Panc1 (cell line): ENCODE measurements at regions not wholly inside any gene's neighbourhood (a gene's known extent, or its start where the extent isn't known, plus 50 kb on each side); places are given as distances from the start of the nearest gene placed in this dataset.

Source experiments
- ATAC-seq: fragments of 200-7000 bp; cut with Tn5 transposase; 2 replicates; pipeline ENCODE4 v1.9.1; 2020; ENCODE audit warnings: mild to moderate bottlenecking, moderate library complexity
- BruUV-seq: library from RNA; stranded (reverse); fragments of 400-500 nt; replicated peaks from 2 replicates; lab custom pipeline; 2021; lab: Mats Ljungman, UMichigan
- CTCF ChIA-PET: fragments of 300-600 bp; sonication (Branson Sonifier 250); formaldehyde crosslinking; loops from one replicate; lab custom pipeline; 2022; ENCODE audit warnings: antibody characterized with exemption; lab: Charles Lee
- POLR2A ChIA-PET: fragments of 300-600 bp; sonication (Branson Sonifier 250); formaldehyde crosslinking; loops from one replicate; lab custom pipeline; 2022; ENCODE audit warnings: antibody characterized with exemption; lab: Charles Lee
- DNase-seq: peaks from one replicate; pipeline ENCODE4 v3.0.0-alpha.2; 2010; ENCODE audit warnings: low read depth, low spot score
- H3K27ac ChIP-seq: 2 replicates; pipeline ENCODE4 v1.5.1; 2011; ENCODE audit warnings: mild to moderate bottlenecking, low read length, inconsistent platforms
- H3K27me3 ChIP-seq: fragments of 200-500 bp; sonication (Bioruptor generic); 2 replicates; pipeline ENCODE4 v1.6.0; 2014; ENCODE audit warnings: low read length, inconsistent platforms; ENCODE audit not compliant: control insufficient read depth, insufficient read depth
- H3K36me3 ChIP-seq: fragments of 200-500 bp; sonication (Bioruptor generic); 2 replicates; pipeline ENCODE4 v1.5.1; 2014; ENCODE audit warnings: inconsistent platforms, mild to moderate bottlenecking, low read length, moderate library complexity; ENCODE audit not compliant: control insufficient read depth, insufficient read depth
- H3K4me1 ChIP-seq: 2 replicates; pipeline ENCODE4 v1.5.1; 2011; ENCODE audit warnings: inconsistent platforms, mild to moderate bottlenecking, low read length, moderate library complexity; ENCODE audit not compliant: control insufficient read depth, insufficient read depth
- H3K4me3 ChIP-seq, 2 experiments: 2 replicates each; pipeline ENCODE4 v1.5.1; 2011 to 2012; ENCODE audit warnings: low read depth in 2 of 2, low read length in 2 of 2, mild to moderate bottlenecking in 2 of 2, inconsistent platforms in 1 of 2, moderate library complexity in 1 of 2
- H3K9me3 ChIP-seq: fragments of 200-500 bp; sonication (Bioruptor generic); 2 replicates; pipeline ENCODE4 v1.5.1; 2014; ENCODE audit warnings: low read depth, mild to moderate bottlenecking, inconsistent platforms, low read length, moderate library complexity; ENCODE audit not compliant: control insufficient read depth, insufficient read depth
- POLR2AphosphoS5 ChIP-seq: IDR thresholded peaks from 2 replicates; pipeline ENCODE4 v1.6.1; 2012; ENCODE audit warnings: mild to moderate bottlenecking, low read depth, low read length, moderate library complexity
- SIN3A ChIP-seq: IDR thresholded peaks from 2 replicates; pipeline ENCODE4 v1.6.1; 2012; ENCODE audit warnings: low read depth, mild to moderate bottlenecking, low read length, moderate library complexity, borderline replicate concordance; ENCODE audit not compliant: insufficient read depth
- TCF7L2 ChIP-seq: IDR thresholded peaks from 2 replicates; pipeline ENCODE4 v1.6.1; 2011; ENCODE audit warnings: mild to moderate bottlenecking, low read depth, low read length, inconsistent platforms
- in situ Hi-C: cut with HindIII; loops from 2 replicates; pipeline ENCODE4 v1.10.0; 2016; ENCODE audit warnings: low sequenced_read_pairs, low pct_unique_long_range_greater_than_20kb
- intact Hi-C: fragments of 100-400 bp; cut with micrococcal nuclease; formaldehyde crosslinking; loops from one replicate; pipeline ENCODE4 v1.10.0; 2022; ENCODE audit not compliant: unreplicated experiment
- TF ChIP-seq, protein P1 (sequence below): fragments of 450-650 bp; IDR thresholded peaks from 2 replicates; pipeline ENCODE4 v1.5.1; 2017; ENCODE audit warnings: mild to moderate bottlenecking
- TF ChIP-seq, protein P2 (sequence below), 2 experiments: IDR thresholded peaks; 2 replicates each; pipeline ENCODE4 v1.6.1; 2011 to 2012; ENCODE audit warnings: low read depth in 2 of 2, control low read depth in 1 of 2, low read length in 1 of 2, mild to moderate bottlenecking in 1 of 2, moderate library complexity in 1 of 2; ENCODE audit not compliant: insufficient read depth in 1 of 2

DNA sequence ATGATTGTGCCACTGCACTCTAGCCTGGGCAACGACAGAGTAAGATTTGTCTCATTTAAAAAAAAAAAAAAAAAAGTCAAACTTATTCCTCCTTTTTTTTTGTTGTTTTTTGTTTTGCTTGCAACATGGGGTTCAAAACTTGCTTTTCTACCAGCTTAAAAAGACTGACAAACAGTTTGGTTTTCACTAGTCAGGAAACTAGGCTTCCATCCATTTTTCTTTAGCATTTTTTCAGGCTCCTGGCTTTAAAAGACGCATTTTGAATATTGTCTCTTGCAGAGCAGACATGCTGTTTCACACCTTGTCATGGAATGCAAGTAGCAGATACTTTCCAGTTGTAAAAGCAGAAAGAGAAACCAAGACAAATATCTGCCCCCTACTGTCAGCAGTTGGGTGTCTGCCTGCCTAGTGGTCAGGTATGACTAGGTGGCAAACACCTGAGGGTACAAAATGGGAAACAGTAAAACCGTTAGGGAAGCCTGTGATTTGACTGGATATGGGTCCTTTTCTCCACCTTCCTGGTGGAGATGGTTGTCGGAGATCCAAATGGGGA, 139.9 kb downstream of the CCDC71L start:
- no TSS peak for BruUV-seq
- Histone ChIP-seq H3K36me3 (no peaks in the 10 kb centered on the region), H3K4me3 (no peak overlapping the region), H3K4me1 (no peaks in the 10 kb centered on the region), H3K27ac (no peak overlapping the region), H3K27me3 (peaks cover 2% of the 10 kb centered on the region; the same call in 1 of the 2 replicates), H3K9me3 (no peaks in the 10 kb centered on the region)
- TF ChIP-seq, protein P1, sequence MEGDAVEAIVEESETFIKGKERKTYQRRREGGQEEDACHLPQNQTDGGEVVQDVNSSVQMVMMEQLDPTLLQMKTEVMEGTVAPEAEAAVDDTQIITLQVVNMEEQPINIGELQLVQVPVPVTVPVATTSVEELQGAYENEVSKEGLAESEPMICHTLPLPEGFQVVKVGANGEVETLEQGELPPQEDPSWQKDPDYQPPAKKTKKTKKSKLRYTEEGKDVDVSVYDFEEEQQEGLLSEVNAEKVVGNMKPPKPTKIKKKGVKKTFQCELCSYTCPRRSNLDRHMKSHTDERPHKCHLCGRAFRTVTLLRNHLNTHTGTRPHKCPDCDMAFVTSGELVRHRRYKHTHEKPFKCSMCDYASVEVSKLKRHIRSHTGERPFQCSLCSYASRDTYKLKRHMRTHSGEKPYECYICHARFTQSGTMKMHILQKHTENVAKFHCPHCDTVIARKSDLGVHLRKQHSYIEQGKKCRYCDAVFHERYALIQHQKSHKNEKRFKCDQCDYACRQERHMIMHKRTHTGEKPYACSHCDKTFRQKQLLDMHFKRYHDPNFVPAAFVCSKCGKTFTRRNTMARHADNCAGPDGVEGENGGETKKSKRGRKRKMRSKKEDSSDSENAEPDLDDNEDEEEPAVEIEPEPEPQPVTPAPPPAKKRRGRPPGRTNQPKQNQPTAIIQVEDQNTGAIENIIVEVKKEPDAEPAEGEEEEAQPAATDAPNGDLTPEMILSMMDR = 0 out of 2 replicates have a peak, but pooled peaks have one; percentile 8
- TF ChIP-seq SIN3A (no peak), TCF7L2 (no peak), POLR2AphosphoS5 (no peak)
- TF ChIP-seq, protein P2, sequence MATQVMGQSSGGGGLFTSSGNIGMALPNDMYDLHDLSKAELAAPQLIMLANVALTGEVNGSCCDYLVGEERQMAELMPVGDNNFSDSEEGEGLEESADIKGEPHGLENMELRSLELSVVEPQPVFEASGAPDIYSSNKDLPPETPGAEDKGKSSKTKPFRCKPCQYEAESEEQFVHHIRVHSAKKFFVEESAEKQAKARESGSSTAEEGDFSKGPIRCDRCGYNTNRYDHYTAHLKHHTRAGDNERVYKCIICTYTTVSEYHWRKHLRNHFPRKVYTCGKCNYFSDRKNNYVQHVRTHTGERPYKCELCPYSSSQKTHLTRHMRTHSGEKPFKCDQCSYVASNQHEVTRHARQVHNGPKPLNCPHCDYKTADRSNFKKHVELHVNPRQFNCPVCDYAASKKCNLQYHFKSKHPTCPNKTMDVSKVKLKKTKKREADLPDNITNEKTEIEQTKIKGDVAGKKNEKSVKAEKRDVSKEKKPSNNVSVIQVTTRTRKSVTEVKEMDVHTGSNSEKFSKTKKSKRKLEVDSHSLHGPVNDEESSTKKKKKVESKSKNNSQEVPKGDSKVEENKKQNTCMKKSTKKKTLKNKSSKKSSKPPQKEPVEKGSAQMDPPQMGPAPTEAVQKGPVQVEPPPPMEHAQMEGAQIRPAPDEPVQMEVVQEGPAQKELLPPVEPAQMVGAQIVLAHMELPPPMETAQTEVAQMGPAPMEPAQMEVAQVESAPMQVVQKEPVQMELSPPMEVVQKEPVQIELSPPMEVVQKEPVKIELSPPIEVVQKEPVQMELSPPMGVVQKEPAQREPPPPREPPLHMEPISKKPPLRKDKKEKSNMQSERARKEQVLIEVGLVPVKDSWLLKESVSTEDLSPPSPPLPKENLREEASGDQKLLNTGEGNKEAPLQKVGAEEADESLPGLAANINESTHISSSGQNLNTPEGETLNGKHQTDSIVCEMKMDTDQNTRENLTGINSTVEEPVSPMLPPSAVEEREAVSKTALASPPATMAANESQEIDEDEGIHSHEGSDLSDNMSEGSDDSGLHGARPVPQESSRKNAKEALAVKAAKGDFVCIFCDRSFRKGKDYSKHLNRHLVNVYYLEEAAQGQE (IDR thresholded peaks at IDR 0.05; ENCODE audit: insufficient read depth in 1 of 2, low read depth in 2 of 2, low read length in 1 of 2) = no peak
- no peak for ATAC-seq
- no peak for DNase-seq
- in situ Hi-C loops = no loop called here
- intact Hi-C loops = no loop called here
- CTCF ChIA-PET = interaction anchor here (0.7 kb wide), 1 partner anchor 22 kb away, joined by 4 read pairs; no protein-coding TSS in a partner anchor
- POLR2A ChIA-PET = no interaction called here

DNA sequence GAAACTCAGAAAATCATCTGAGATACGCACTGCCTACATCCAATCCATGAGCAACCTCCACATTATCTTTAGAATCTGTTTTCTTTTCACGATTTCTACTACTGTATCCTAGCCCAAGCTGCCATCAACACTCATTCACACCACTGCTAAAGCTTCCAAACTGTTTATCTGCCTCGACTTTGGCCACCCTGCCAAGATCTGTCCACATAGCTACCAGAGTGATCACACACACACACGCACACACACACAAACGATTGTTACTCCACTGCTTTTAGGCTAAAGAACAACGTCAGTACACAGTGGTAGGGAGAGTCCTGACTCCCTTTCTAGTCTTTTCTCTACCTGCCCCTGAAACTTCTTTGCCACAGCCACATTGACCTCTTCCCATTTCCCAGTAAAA, 142.0 kb downstream of the CCDC71L start:
- BruUV-seq = no TSS peak
- TF ChIP-seq SIN3A (no peak), POLR2AphosphoS5 (no peak), TCF7L2 (no peak)
- TF ChIP-seq, protein P1 = no peak
- TF ChIP-seq, protein P2 (IDR thresholded peaks at IDR 0.05; ENCODE audit: insufficient read depth in 1 of 2, low read depth in 2 of 2, low read length in 1 of 2) = no peak
- Histone ChIP-seq H3K4me1 (no peaks in the 10 kb centered on the region), H3K27me3 (peaks cover 4% of the 10 kb centered on the region; the same call in 1 of the 2 replicates), H3K27ac (no peak overlapping the region), H3K9me3 (no peaks in the 10 kb centered on the region), H3K4me3 (no peak overlapping the region), H3K36me3 (no peaks in the 10 kb centered on the region)
- in situ Hi-C loops = no loop called here
- intact Hi-C loops = no loop called here
- ChIA-PET POLR2A (no interaction called here), CTCF (no interaction called here)
- ATAC-seq = no peak
- DNase-seq = no peak
